ENCODE measurements at regions not wholly inside any gene's neighbourhood (a gene's known extent, or its start where the extent isn't known, plus 50 kb on each side); places are given as distances from the start of the nearest gene placed in this dataset.

DNA sequence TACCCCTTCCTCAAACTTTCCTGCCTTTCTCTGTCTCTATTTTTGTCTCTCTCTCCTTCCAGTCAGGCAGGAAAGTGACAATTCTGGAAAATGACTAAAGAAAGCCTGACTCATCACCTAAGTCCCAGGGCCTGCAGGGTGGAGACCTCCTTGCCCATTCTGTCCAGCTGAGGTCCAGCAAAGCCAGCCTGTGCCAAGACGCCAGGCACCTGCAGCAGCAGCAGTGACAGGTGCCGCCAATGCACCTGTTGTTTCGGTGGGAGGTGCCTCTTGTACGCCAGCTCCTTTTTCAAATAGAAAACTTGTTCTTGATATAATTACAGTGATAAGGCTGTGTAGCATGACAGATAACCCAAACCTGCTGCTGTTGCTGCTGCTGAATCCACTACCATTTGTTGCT is 501.3 kb downstream of the NTRK3 start:
- TF ChIP-seq POLR2A (IDR thresholded peaks at IDR 0.05; ENCODE audit: low read depth, low read length) = no peak
- DNase-seq (ENCODE audit: insufficient read length, low spot score) = no peak
- no peak for FAIRE-seq

DNA sequence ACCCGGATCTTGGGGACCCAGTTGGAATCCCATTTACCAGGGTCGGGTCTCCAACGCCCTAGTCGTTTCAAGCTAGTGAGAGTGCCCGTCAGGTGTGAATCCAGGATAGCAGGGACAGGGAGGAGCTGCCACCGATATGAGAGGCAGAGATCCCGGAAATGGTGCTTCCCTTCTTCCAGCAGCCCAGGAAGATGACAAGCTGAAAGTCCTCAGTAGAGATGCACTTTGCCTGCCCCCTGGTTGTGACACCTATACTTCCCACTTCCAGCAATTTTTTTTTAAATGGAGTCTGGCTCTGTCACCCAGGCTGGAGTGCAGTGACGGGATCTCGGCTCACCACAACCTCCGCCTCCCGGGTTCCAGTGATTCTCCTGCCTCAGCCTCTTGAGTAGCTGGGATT is 503.0 kb downstream of the NTRK3 start:
- FAIRE-seq = no peak
- no peak for TF ChIP-seq POLR2AphosphoS5 (IDR thresholded peaks at IDR 0.05; ENCODE audit: low read depth, low read length)
- no peak for DNase-seq (ENCODE audit: insufficient read length, low spot score)

DNA sequence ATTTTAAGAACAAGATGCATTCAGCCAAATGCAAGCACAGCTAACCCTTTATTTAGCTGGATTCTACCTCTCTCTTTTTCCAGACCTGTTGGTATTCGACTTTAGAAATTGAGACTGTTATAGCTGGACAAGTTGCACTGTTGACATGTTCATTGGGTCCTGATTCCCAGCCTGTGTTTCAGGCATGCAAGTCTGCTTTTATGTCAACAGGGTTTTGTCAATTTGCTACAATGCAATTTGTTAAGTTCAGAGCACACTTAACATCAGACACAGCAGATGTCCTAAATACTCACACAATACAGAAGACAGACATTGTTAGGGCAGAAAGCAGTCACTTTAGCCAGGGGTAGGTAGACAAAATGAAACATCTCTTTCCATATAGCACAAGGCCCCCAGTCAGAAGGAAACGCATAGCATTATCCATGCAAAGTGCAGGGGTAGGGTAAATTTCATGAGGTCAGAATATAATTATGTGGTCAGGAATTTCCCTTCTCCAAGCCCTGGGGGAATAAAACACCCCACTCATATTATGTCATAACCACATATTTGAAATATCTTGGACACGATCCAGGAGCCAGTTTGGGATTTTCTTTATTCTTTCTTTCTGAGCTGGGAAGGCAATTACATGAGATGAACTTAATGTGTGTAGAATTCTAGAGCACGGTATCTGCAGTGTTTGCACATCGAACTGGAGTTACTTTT is 504.1 kb downstream of the NTRK3 start:
- FAIRE-seq (no peak), DNase-seq (ENCODE audit: insufficient read length, low spot score) (no peak)
- TF ChIP-seq POLR2A (IDR thresholded peaks at IDR 0.05; ENCODE audit: low read depth, low read length) (no peak), PAX5 (IDR thresholded peaks at IDR 0.05; ENCODE audit: insufficient read depth, low read length, severe bottlenecking) (no peak), TAF1 (IDR thresholded peaks at IDR 0.05; ENCODE audit: low read depth, low read length) (no peak), POU2F2 (IDR thresholded peaks at IDR 0.05; ENCODE audit: low read depth, low read length) (no peak), POLR2AphosphoS5 (IDR thresholded peaks at IDR 0.05; ENCODE audit: low read depth, low read length) (no peak), SPI1 (IDR thresholded peaks at IDR 0.05; ENCODE audit: low read depth, low read length) (no peak)

DNA sequence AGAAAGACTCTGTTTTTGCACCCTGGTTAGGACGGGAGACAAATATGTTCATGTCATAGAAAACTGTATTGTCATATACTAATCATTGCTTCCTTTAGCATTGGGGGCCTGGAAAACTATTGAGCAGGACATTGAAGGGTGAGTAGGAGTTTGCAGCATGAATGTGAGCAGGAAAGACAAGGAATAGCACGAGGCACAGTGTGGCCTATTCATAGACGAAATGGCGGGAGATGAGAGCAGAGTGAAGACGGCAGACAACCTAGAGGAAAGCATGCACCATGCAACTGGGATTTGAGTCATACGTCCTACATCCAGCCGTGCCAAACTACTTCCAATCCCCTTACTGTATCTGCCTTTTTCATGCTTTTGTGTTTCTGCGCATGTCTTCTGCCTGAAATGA is 508.1 kb downstream of the NTRK3 start:
- DNase-seq (ENCODE audit: insufficient read length, low spot score) (no peak), FAIRE-seq (no peak)
- TF ChIP-seq POLR2A (IDR thresholded peaks at IDR 0.05; ENCODE audit: low read depth, low read length) = no peak
- no peak for TF ChIP-seq POU2F2 (IDR thresholded peaks at IDR 0.05; ENCODE audit: low read depth, low read length)
- TF ChIP-seq POLR2AphosphoS5 (IDR thresholded peaks at IDR 0.05; ENCODE audit: low read depth, low read length) = no peak
- TF ChIP-seq SPI1 (IDR thresholded peaks at IDR 0.05; ENCODE audit: low read depth, low read length) = no peak
- no peak for TF ChIP-seq TAF1 (IDR thresholded peaks at IDR 0.05; ENCODE audit: low read depth, low read length)
- no peak for TF ChIP-seq PAX5 (IDR thresholded peaks at IDR 0.05; ENCODE audit: insufficient read depth, low read length, severe bottlenecking)

DNA sequence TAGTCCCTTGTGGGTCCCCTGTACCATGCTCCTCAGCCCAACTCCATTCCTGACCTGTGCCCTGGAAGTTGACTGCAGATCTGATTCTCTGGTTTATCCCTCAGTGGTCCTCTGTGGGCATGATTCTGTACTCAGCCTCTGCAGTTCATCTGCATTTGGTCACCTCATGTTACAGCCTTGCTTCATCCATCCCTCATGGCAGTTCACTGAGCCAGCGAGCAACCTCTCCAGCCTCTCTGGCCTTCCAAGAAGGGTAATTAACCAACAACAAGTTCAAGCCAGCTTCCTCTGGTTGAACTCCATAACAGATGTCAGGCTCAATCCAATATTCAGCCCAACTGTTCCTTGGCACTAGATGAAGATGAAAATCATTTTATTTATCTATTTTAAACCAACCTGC is 509.5 kb downstream of the NTRK3 start:
- TF ChIP-seq POLR2A (IDR thresholded peaks at IDR 0.05; ENCODE audit: low read depth, low read length) (no peak), SPI1 (IDR thresholded peaks at IDR 0.05; ENCODE audit: low read depth, low read length) (no peak), POU2F2 (IDR thresholded peaks at IDR 0.05; ENCODE audit: low read depth, low read length) (no peak), PAX5 (IDR thresholded peaks at IDR 0.05; ENCODE audit: insufficient read depth, low read length, severe bottlenecking) (no peak), TAF1 (IDR thresholded peaks at IDR 0.05; ENCODE audit: low read depth, low read length) (no peak), POLR2AphosphoS5 (IDR thresholded peaks at IDR 0.05; ENCODE audit: low read depth, low read length) (no peak)
- FAIRE-seq = no peak
- no peak for DNase-seq (ENCODE audit: insufficient read length, low spot score)

DNA sequence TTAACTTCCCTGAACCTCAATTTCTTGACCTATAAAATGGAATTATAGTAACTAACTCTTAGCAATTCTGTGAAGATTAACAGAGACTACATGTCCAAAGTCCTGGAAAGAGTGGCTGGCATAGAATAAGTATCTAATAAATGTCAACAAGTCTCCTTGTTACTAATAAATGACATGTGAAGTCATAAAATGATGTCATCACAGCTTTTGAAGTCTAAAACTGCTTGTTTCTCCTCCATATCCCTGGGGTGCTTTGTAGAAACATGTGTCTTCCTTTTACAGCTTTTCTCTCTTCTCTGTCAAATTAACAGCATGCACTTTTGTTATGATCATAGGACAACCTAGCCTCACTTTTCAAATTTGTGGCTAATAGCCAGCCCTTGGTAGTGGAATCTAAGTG is 510.2 kb downstream of the NTRK3 start:
- FAIRE-seq = no peak
- TF ChIP-seq SPI1 (IDR thresholded peaks at IDR 0.05; ENCODE audit: low read depth, low read length) (no peak), POLR2AphosphoS5 (IDR thresholded peaks at IDR 0.05; ENCODE audit: low read depth, low read length) (no peak), POU2F2 (IDR thresholded peaks at IDR 0.05; ENCODE audit: low read depth, low read length) (no peak), TAF1 (IDR thresholded peaks at IDR 0.05; ENCODE audit: low read depth, low read length) (no peak), POLR2A (IDR thresholded peaks at IDR 0.05; ENCODE audit: low read depth, low read length) (no peak), PAX5 (IDR thresholded peaks at IDR 0.05; ENCODE audit: insufficient read depth, low read length, severe bottlenecking) (no peak)
- no peak for DNase-seq (ENCODE audit: insufficient read length, low spot score)

DNA sequence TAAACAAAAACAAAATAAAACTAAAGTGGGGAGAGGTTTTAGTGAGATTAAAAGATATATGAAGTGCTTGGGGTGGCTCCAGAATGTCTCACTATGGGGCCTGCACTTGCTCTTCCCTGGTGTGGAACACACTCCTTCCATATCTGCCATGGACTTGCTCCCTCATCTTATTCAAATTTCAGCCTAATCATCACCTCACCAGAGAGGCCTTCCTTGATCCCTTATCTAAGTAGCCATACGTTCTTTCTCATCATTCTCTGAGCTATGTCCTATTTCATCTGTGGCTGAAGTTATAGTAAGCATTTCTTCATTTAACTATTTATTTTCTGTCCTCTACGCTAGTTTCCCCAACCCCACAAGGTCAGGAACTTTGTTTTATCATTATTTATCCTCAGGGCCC is 511.7 kb downstream of the NTRK3 start:
- TF ChIP-seq POU2F2 (IDR thresholded peaks at IDR 0.05; ENCODE audit: low read depth, low read length) (no peak), SPI1 (IDR thresholded peaks at IDR 0.05; ENCODE audit: low read depth, low read length) (no peak), PAX5 (IDR thresholded peaks at IDR 0.05; ENCODE audit: insufficient read depth, low read length, severe bottlenecking) (no peak), TAF1 (IDR thresholded peaks at IDR 0.05; ENCODE audit: low read depth, low read length) (no peak), POLR2A (IDR thresholded peaks at IDR 0.05; ENCODE audit: low read depth, low read length) (no peak), POLR2AphosphoS5 (IDR thresholded peaks at IDR 0.05; ENCODE audit: low read depth, low read length) (no peak)
- DNase-seq (ENCODE audit: insufficient read length, low spot score) = no peak
- no peak for FAIRE-seq

DNA sequence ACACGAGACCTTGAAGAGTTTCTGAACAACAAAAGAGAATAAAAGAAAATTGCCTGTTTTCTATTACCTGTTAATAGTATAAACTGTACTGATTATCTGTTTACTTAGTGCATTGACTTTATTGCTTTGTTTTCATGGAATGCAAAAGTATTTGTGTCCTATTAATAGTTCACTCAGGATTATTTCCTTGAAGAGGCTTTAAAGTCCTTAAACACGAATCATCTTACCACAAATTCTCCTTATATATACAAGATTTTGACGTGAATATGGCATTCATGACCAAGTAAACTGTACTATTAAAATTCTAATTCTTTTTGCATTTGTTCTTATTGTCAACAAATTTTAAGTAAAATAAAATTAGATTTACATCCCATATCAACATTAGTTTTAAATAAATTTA is 513.0 kb downstream of the NTRK3 start:
- DNase-seq (ENCODE audit: insufficient read length, low spot score) = no peak
- TF ChIP-seq PAX5 (IDR thresholded peaks at IDR 0.05; ENCODE audit: insufficient read depth, low read length, severe bottlenecking) (no peak), POLR2A (IDR thresholded peaks at IDR 0.05; ENCODE audit: low read depth, low read length) (no peak), POU2F2 (IDR thresholded peaks at IDR 0.05; ENCODE audit: low read depth, low read length) (no peak), TAF1 (IDR thresholded peaks at IDR 0.05; ENCODE audit: low read depth, low read length) (no peak), SPI1 (IDR thresholded peaks at IDR 0.05; ENCODE audit: low read depth, low read length) (no peak), POLR2AphosphoS5 (IDR thresholded peaks at IDR 0.05; ENCODE audit: low read depth, low read length) (no peak)

DNA sequence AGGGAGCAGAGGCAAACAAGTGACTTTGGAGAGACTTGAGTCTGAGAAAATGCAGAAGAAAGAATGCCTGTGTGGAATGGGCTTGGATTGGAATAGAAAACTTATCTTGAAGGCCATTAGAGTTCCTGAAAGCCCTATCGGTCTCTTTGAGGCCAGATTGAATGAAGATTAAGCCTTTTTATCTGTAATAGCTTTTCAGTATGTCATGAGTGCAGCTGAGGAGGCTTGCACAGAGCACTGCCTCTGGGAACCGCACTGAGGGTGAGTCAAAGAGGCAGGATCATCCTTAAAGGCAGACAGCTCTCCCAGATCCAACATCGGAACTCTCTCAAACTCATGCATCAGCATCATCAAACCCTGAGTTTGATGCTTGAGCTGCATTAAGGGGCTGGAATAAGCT is 515.2 kb downstream of the NTRK3 start:
- FAIRE-seq = no peak
- no peak for TF ChIP-seq POLR2A (IDR thresholded peaks at IDR 0.05; ENCODE audit: low read depth, low read length)
- no peak for TF ChIP-seq POLR2AphosphoS5 (IDR thresholded peaks at IDR 0.05; ENCODE audit: low read depth, low read length)
- TF ChIP-seq SPI1 (IDR thresholded peaks at IDR 0.05; ENCODE audit: low read depth, low read length) = no peak
- TF ChIP-seq POU2F2 (IDR thresholded peaks at IDR 0.05; ENCODE audit: low read depth, low read length) = no peak
- no peak for TF ChIP-seq PAX5 (IDR thresholded peaks at IDR 0.05; ENCODE audit: insufficient read depth, low read length, severe bottlenecking)
- no peak for TF ChIP-seq TAF1 (IDR thresholded peaks at IDR 0.05; ENCODE audit: low read depth, low read length)

More for the DNA sequence above, 513.0 kb downstream of the NTRK3 start:
- FAIRE-seq = no peak

DNA sequence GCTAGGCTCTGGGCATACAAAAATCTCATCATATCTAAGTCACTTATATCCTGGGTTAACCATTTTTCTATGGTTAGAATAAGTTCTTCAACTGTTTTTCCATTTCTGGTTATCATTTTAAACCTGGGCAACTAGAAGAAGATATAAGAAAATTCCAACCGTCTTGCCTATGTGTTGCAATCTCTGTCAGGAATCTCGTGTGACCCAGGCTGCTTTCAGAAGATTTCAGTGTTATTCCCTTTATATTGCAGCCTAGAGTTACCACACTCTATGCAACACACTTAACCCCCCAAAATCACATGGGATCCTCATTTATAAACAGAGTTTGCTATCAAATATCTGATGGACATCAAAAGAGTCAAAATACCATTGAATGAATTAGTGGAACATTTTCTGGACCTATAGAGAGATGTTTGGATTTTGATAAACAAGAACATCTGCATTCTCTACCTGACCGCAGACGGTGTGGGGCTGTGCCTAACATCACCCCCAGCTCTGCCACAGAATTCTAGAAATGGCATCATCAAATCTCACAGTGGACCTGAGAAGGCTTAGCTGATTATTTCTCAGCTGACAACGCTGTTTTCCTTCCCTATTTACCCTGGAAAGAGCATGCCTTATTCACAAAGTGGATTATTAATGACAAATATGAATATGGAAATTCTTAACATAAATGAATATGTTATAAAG is 515.7 kb downstream of the NTRK3 start:
- DNase-seq (ENCODE audit: insufficient read length, low spot score) = no peak
- FAIRE-seq = no peak
- TF ChIP-seq PAX5 (IDR thresholded peaks at IDR 0.05; ENCODE audit: insufficient read depth, low read length, severe bottlenecking) (no peak), POLR2AphosphoS5 (IDR thresholded peaks at IDR 0.05; ENCODE audit: low read depth, low read length) (no peak), POU2F2 (IDR thresholded peaks at IDR 0.05; ENCODE audit: low read depth, low read length) (no peak), TAF1 (IDR thresholded peaks at IDR 0.05; ENCODE audit: low read depth, low read length) (no peak), POLR2A (IDR thresholded peaks at IDR 0.05; ENCODE audit: low read depth, low read length) (no peak), SPI1 (IDR thresholded peaks at IDR 0.05; ENCODE audit: low read depth, low read length) (no peak)

More for the DNA sequence above, 515.2 kb downstream of the NTRK3 start:
- DNase-seq (ENCODE audit: insufficient read length, low spot score) = no peak
